ENCODE measurements at regions not wholly inside any gene's neighbourhood (a gene's known extent, or its start where the extent isn't known, plus 50 kb on each side); places are given as distances from the start of the nearest gene placed in this dataset.

- TF ChIP-seq ZSCAN20 (CRISPR knock-in tag; IDR thresholded peaks at IDR 0.05): no peak
These were observed 122.0 kb upstream of the PUDP start (continued) for GRCh38 chrX:7269991-7270390.

GRCh38 chrX:7269589-7269988, 121.6 kb upstream of the PUDP start:
- no peak for ATAC-seq
- Histone ChIP-seq H3K27ac (no peak overlapping the region), H3K4me1 (no peaks in the 10 kb centered on the region), H3K4me3 (no peak overlapping the region), H3K4me2 (no peak overlapping the region), H3K9me3 (no peaks in the 10 kb centered on the region)
- POLR2A ChIA-PET: no interaction called here
- TF ChIP-seq ZNF302 (CRISPR knock-in tag; IDR thresholded peaks at IDR 0.05) (no peak), MYC (IDR thresholded peaks at IDR 0.05; ENCODE audit: borderline replicate concordance, low read length) (no peak), SMC3 (IDR thresholded peaks at IDR 0.05) (no peak), FOSB (CRISPR knock-in tag; IDR thresholded peaks at IDR 0.05) (no peak), HES2 (IDR thresholded peaks at IDR 0.05) (no peak), TP53 (CRISPR knock-in tag; IDR thresholded peaks at IDR 0.05) (no peak), JUN (IDR thresholded peaks at IDR 0.05) (no peak), HMGXB4 (CRISPR knock-in tag; IDR thresholded peaks at IDR 0.05; ENCODE audit: borderline replicate concordance) (no peak), NR3C1 (IDR thresholded peaks at IDR 0.05) (no peak), KDM5A (IDR thresholded peaks at IDR 0.05) (no peak), CTCF (IDR thresholded peaks at IDR 0.05) (no peak), MAZ (IDR thresholded peaks at IDR 0.05; ENCODE audit: borderline replicate concordance, low read depth, low read length) (no peak), EP300 (IDR thresholded peaks at IDR 0.05) (no peak), USF2 (IDR thresholded peaks at IDR 0.05) (no peak), TFCP2L1 (CRISPR knock-in tag; IDR thresholded peaks at IDR 0.05) (no peak), ELK1 (IDR thresholded peaks at IDR 0.05; ENCODE audit: low read depth, low read length) (no peak)
- WGBS (ENCODE audit: missing lambda C conversion rate): 49% methylated on average over 5 of the region's 5 CpGs
- no peak for FAIRE-seq
- CTCF ChIA-PET: no interaction called here
- no peak for DNase-seq (ENCODE audit: low read depth in 1 of 2, low spot score in 1 of 2)

- Histone ChIP-seq H3K27ac (no peak overlapping the region), H3K4me2 (no peak overlapping the region), H3K9me3 (no peaks in the 10 kb centered on the region), H3K4me1 (no peaks in the 10 kb centered on the region), H3K4me3 (no peak overlapping the region)
- 37% methylated on average over 1 of the region's 1 CpG for WGBS (ENCODE audit: missing lambda C conversion rate)
- TF ChIP-seq ELK1 (IDR thresholded peaks at IDR 0.05; ENCODE audit: low read depth, low read length) (no peak), MAZ (IDR thresholded peaks at IDR 0.05; ENCODE audit: borderline replicate concordance, low read depth, low read length) (no peak), MYC (IDR thresholded peaks at IDR 0.05; ENCODE audit: borderline replicate concordance, low read length) (no peak), NR3C1 (IDR thresholded peaks at IDR 0.05) (no peak), PHF8 (IDR thresholded peaks at IDR 0.05; ENCODE audit: borderline replicate concordance, low read depth) (no peak), FOSB (CRISPR knock-in tag; IDR thresholded peaks at IDR 0.05) (no peak), RNF2 (IDR thresholded peaks at IDR 0.05; ENCODE audit: borderline replicate concordance, low read depth) (no peak), ATOH8 (CRISPR knock-in tag; IDR thresholded peaks at IDR 0.05; ENCODE audit: low read depth) (no peak), CBX8 (IDR thresholded peaks at IDR 0.05) (no peak), CTCF (IDR thresholded peaks at IDR 0.05) (no peak), CHD4 (IDR thresholded peaks at IDR 0.05; ENCODE audit: borderline replicate concordance) (no peak)
- CTCF ChIA-PET: no interaction called here
- ATAC-seq (no peak), FAIRE-seq (no peak), DNase-seq (ENCODE audit: low read depth in 1 of 2, low spot score in 1 of 2) (no peak)
- POLR2A ChIA-PET: no interaction called here
These were observed 118.3 kb upstream of the PUDP start for GRCh38 chrX:7266288-7266687.
